H9 (cell line): ENCODE measurements at regions not wholly inside any gene's neighbourhood (a gene's known extent, or its start where the extent isn't known, plus 50 kb on each side); places are given as distances from the start of the nearest gene placed in this dataset.

Experiments used
- DNase-seq: peaks from one replicate; pipeline ENCODE4 v3.0.0-alpha.2; 2017
- H2AFZ ChIP-seq: one replicate; pipeline ENCODE4 v1.6.1; 2013; ENCODE audit warnings: mild to moderate bottlenecking, low read length, control low read depth, moderate library complexity
- H2AK5ac ChIP-seq: 2 replicates; pipeline ENCODE4 v1.6.1; 2013; ENCODE audit warnings: low read length, control low read depth, mixed read lengths; ENCODE audit not compliant: insufficient read length
- H2BK120ac ChIP-seq: one replicate; pipeline ENCODE4 v1.6.1; 2013; ENCODE audit warnings: low read depth, mild to moderate bottlenecking, low read length, control low read depth, inconsistent platforms; ENCODE audit not compliant: poor library complexity, severe bottlenecking
- H2BK12ac ChIP-seq: 2 replicates; pipeline ENCODE4 v1.6.1; 2013; ENCODE audit warnings: low read length, control low read depth, mixed read lengths, low read depth; ENCODE audit not compliant: insufficient read length
- H2BK15ac ChIP-seq: 2 replicates; pipeline ENCODE4 v1.6.1; 2013; ENCODE audit warnings: low read depth, low read length, control low read depth
- H2BK20ac ChIP-seq: one replicate; pipeline ENCODE4 v1.6.1; 2013; ENCODE audit warnings: low read depth, mild to moderate bottlenecking, low read length, control low read depth, inconsistent platforms; ENCODE audit not compliant: poor library complexity, severe bottlenecking
- H2BK5ac ChIP-seq: 2 replicates; pipeline ENCODE4 v1.6.1; 2013; ENCODE audit warnings: low read length, control low read depth, mixed read lengths; ENCODE audit not compliant: insufficient read length
- H3K14ac ChIP-seq: 2 replicates; pipeline ENCODE4 v1.6.1; 2013; ENCODE audit warnings: low read length, control low read depth; ENCODE audit not compliant: insufficient read depth
- H3K18ac ChIP-seq: 2 replicates; pipeline ENCODE4 v1.6.1; 2013; ENCODE audit warnings: low read depth, mild to moderate bottlenecking, mixed read lengths, low read length, control low read depth; ENCODE audit not compliant: insufficient read length
- H3K23ac ChIP-seq: 2 replicates; pipeline ENCODE4 v1.6.1; 2013; ENCODE audit warnings: low read length, control low read depth, mixed read lengths, low read depth; ENCODE audit not compliant: insufficient read length
- H3K23me2 ChIP-seq: 2 replicates; pipeline ENCODE4 v1.6.1; 2013; ENCODE audit warnings: low read depth, mild to moderate bottlenecking, mixed read lengths, low read length, control low read depth; ENCODE audit not compliant: insufficient read length, poor library complexity, severe bottlenecking
- H3K27ac ChIP-seq: 2 replicates; pipeline ENCODE4 v1.5.1; 2013; ENCODE audit warnings: low read length, control low read depth, mixed read lengths, low read depth; ENCODE audit not compliant: insufficient read length
- H3K27me3 ChIP-seq: 2 replicates; pipeline ENCODE4 v1.6.1; 2013; ENCODE audit warnings: low read length, control low read depth, inconsistent platforms; ENCODE audit not compliant: insufficient read depth
- H3K4ac ChIP-seq: 2 replicates; pipeline ENCODE4 v1.6.1; 2013; ENCODE audit warnings: low read depth, mild to moderate bottlenecking, control low read depth, inconsistent platforms, low read length, moderate library complexity
- H3K4me1 ChIP-seq: 2 replicates; pipeline ENCODE4 v1.6.1; 2013; ENCODE audit warnings: low read length, control low read depth, inconsistent platforms; ENCODE audit not compliant: insufficient read depth
- H3K4me2 ChIP-seq: 2 replicates; pipeline ENCODE4 v1.6.1; 2013; ENCODE audit warnings: low read length, control low read depth, mixed read lengths; ENCODE audit not compliant: insufficient read length, insufficient read depth
- H3K56ac ChIP-seq: 2 replicates; pipeline ENCODE4 v1.6.1; 2013; ENCODE audit warnings: low read depth, mild to moderate bottlenecking, mixed read lengths, low read length, control low read depth; ENCODE audit not compliant: insufficient read length
- H3K79me1 ChIP-seq: 2 replicates; pipeline ENCODE4 v1.6.1; 2013; ENCODE audit warnings: low read depth, mild to moderate bottlenecking, moderate library complexity, low read length, control low read depth, inconsistent platforms; ENCODE audit not compliant: insufficient read depth, poor library complexity, severe bottlenecking
- H3K79me2 ChIP-seq: 2 replicates; pipeline ENCODE4 v1.6.1; 2013; ENCODE audit warnings: low read length, control low read depth, inconsistent platforms; ENCODE audit not compliant: insufficient read depth
- H3K9ac ChIP-seq: 2 replicates; pipeline ENCODE4 v1.6.1; 2013; ENCODE audit warnings: low read length, control low read depth, mixed read lengths; ENCODE audit not compliant: insufficient read length; ENCODE audit errors: extremely low read depth
- H3K9me3 ChIP-seq: one replicate; pipeline ENCODE4 v1.6.1; 2013; ENCODE audit warnings: low read depth, low read length, inconsistent platforms; ENCODE audit not compliant: control insufficient read depth
- H3T11ph ChIP-seq: one replicate; pipeline ENCODE4 v1.6.1; 2013; ENCODE audit warnings: mild to moderate bottlenecking, low read length, control low read depth, inconsistent platforms
- H4K20me1 ChIP-seq: one replicate; pipeline ENCODE4 v1.6.1; 2013; ENCODE audit not compliant: control insufficient read depth, insufficient read length, insufficient read depth
- H4K5ac ChIP-seq: 2 replicates; pipeline ENCODE4 v1.6.1; 2013; ENCODE audit warnings: low read depth, mild to moderate bottlenecking, mixed read lengths, low read length, control low read depth; ENCODE audit not compliant: insufficient read length
- H4K8ac ChIP-seq: replicated peaks from 2 replicates; pipeline ENCODE4 v1.6.1; 2013; ENCODE audit warnings: low read length, control low read depth, mixed read lengths, low read depth; ENCODE audit not compliant: insufficient read length
- H4K91ac ChIP-seq: 2 replicates; pipeline ENCODE4 v1.6.1; 2013; ENCODE audit warnings: low read depth, mild to moderate bottlenecking, moderate library complexity, mixed read lengths, low read length, control low read depth; ENCODE audit not compliant: insufficient read length
- H3K27ac Mint-ChIP-seq, 3 experiments: 2 replicates in 2 of 3; 3 replicates in 1 of 3; pipeline ENCODE4 v1.8.0; 2020 to 2021; ENCODE audit warnings: mixed read lengths in 3 of 3, mild to moderate bottlenecking in 1 of 3, moderate library complexity in 1 of 3
- H3K27me3 Mint-ChIP-seq: 2 replicates; pipeline ENCODE4 v1.8.0; 2021; ENCODE audit warnings: low read depth, mild to moderate bottlenecking, moderate library complexity, mixed read lengths
- H3K36me3 Mint-ChIP-seq, 3 experiments: 2 replicates in 2 of 3; 3 replicates in 1 of 3; pipeline ENCODE4 v1.8.0; 2020 to 2021; ENCODE audit warnings: low read depth in 3 of 3, mixed read lengths in 3 of 3; ENCODE audit not compliant: insufficient read depth in 1 of 3
- H3K4me1 Mint-ChIP-seq, 2 experiments: 2 replicates each; pipeline ENCODE4 v1.8.0; 2020; ENCODE audit warnings: mixed read lengths in 2 of 2
- H3K4me3 Mint-ChIP-seq, 2 experiments: 2 replicates in 1 of 2; 3 replicates in 1 of 2; pipeline ENCODE4 v1.8.0; 2020 to 2021; ENCODE audit warnings: mild to moderate bottlenecking in 2 of 2, mixed read lengths in 2 of 2, moderate library complexity in 1 of 2
- H3K9me3 Mint-ChIP-seq, 2 experiments: 2 replicates in 1 of 2; 3 replicates in 1 of 2; pipeline ENCODE4 v1.8.0; 2020; ENCODE audit warnings: mild to moderate bottlenecking in 2 of 2, mixed read lengths in 2 of 2, moderate library complexity in 1 of 2
- CTCF ChIP-seq: fragments of 200-600 bp; sonication (generic); conservative IDR thresholded peaks from 3 replicates; pipeline ENCODE4 v1.8.0; 2021; ENCODE audit warnings: antibody characterized with exemption, mild to moderate bottlenecking
- WGBS: extraction: QIAGEN DNeasy Blood & Tissue Kit; methylation state at CpG from one replicate; pipeline ENCODE4 v1.1.7; 2013; ENCODE audit warnings: missing lambda C conversion rate, low lambda C conversion rate, mixed read lengths; ENCODE audit not compliant: insufficient read length; ENCODE audit errors: extremely low coverage; 5-methylcytosine and 5-hydroxymethylcytosine counted together

- Histone ChIP-seq H3K18ac (no peak overlapping the region), H2BK5ac (no peak overlapping the region), H3K4me2 (no peak overlapping the region), H2BK12ac (no peak overlapping the region), H4K20me1 (no peaks in the 10 kb centered on the region), H3K79me2 (no peaks in the 10 kb centered on the region), H4K91ac (no peak overlapping the region), H3K4me1 (no peaks in the 10 kb centered on the region), H4K5ac (no peak overlapping the region), H3K79me1 (no peaks in the 10 kb centered on the region), H2AK5ac (no peak overlapping the region), H3K23ac (no peak overlapping the region), H3T11ph (no peak overlapping the region), H3K9ac (no peak overlapping the region), H2BK120ac (no peak overlapping the region), H3K27me3 (no peaks in the 10 kb centered on the region), H2BK15ac (no peak overlapping the region), H2BK20ac (no peak overlapping the region), H3K27ac (no peak overlapping the region), H3K9me3 (no peaks in the 10 kb centered on the region), H3K56ac (no peak overlapping the region), H4K8ac (no peak overlapping the region), H3K14ac (no peak overlapping the region), H3K4ac (no peak overlapping the region), H3K23me2 (no peaks in the 10 kb centered on the region), H2AFZ (no peak overlapping the region)
- no CpG with 5 or more reads among the region's 3 CpGs for whole genome bisulfite sequencing
- Mint-ChIP-seq H3K27ac (no peak overlapping the region), H3K27me3 (no peaks in the 10 kb centered on the region), H3K9me3 (peaks cover 8 to 16% of the 10 kb centered on the region in 2 experiments; a peak in 4 of 5 replicates), H3K4me1 (no peaks in the 10 kb centered on the region), H3K4me3 (no peak overlapping the region), H3K36me3 (peaks cover 0 to 8% (median 3%) of the 10 kb centered on the region in 3 experiments; a peak in 2 of 7 replicates)
- TF ChIP-seq CTCF = no peak
- peak; percentile 29 for DNase-seq
Measured at GRCh38 chr17:53687324-53687723, 135.4 kb upstream of the KIF2B start.
